HG02642 (cell line): ENCODE measurements at regions not wholly inside any gene's neighbourhood (a gene's known extent, or its start where the extent isn't known, plus 50 kb on each side); places are given as distances from the start of the nearest gene placed in this dataset.
"Not testable (repeated sequence)": the region's sequence is repeated elsewhere in the genome, so short reads cannot be mapped to it uniquely, and the experiment has no call there.

Experiments used
- ATAC-seq: cut with Tn5 transposase; IDR thresholded peaks from one replicate; pipeline ENCODE4 v1.9.1; 2021; ENCODE audit warnings: mild to moderate bottlenecking; ENCODE audit not compliant: unreplicated experiment, poor library complexity

DNA sequence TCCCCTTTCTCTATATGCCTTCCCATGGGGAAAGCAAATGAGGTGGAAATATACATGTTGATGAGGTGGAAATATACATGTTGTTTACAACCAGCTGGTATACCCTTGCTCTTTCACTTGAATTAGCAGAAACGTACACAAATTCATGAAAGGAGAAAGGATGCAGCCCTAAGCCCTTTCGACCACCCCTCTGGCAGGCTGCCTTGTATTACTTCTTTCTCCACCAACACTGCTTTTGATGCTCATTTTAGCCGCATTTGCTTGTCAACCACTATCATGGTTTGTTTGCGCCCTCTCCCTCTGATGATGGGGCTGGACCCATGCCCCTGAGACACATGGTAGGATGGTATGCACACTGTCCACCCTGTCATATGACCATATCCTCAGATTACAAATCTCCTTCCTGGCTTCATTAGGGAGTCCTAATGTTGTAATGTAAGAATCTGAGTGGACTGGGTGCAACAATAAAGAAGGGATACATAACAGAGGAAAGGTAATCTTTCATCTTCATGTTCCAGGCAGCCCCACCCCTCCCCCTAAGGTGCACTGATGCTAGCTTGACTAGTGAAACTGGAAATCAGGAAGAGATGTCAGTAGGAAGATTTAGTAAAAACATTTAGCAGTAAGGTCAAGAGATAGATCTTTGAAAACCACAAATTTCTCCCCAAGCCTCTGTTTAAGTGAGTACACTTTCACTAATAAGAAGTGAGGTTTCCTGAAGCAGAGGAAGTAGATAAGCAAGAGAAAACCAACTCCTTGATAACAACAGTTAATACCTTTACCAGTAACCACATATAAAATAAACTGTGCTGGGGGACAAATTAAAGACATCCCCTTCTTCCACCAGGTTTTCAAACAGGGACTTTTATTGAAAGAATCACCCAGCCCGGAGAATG is 536.8 kb upstream of the NRP1 start:
- no peak for ATAC-seq

- ATAC-seq: no peak
These were observed 535.0 kb upstream of the NRP1 start for GRCh38 chr10:33869481-33869880.

DNA sequence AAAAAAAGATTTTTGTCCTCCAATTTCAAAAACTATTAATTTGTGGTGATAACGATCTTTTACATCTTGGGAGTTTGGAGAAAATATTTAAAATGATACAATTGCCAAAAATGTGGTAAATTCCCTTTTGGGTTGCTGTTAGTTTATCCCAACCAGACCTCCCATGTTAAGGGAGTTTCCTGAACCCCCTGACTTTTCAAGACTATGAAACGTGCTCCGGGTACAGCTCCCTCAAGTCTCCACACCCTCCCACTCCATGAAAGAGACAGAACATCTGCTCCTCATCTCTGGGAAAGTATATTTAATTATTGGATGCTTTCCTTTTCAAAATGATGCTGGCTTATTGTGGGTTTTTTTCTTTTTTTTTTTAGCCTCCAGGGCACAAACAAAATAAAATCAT is 534.6 kb upstream of the NRP1 start:
- ATAC-seq: no peak

DNA sequence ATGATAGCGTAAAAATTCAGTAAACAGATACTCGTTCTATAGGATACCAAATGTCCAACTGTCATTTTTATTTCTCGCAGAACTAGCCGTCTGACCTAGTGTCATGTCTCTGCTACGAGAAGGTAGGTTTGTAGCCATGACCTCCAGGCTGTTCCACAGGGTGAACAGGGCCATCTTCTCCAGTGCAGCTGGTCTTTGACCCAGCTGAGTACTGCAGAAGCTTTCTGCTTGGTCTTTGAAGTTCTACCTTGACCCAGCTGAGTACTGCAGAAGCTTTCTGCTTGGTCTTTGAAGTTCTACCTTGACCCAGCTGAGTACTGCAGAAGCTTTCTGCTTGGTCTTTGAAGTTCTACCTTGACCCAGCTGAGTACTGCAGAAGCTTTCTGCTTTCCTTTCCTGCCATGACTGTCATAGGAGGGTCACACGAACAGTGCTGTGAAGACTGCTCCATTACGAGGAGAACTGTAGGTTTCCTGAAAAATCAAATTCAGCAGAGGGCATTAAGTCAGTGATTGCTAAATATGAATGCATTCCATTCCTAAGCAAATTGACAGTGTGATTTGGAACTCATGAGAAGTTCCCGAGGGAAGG is 532.8 kb upstream of the NRP1 start:
- not testable (repeated sequence) for ATAC-seq

DNA sequence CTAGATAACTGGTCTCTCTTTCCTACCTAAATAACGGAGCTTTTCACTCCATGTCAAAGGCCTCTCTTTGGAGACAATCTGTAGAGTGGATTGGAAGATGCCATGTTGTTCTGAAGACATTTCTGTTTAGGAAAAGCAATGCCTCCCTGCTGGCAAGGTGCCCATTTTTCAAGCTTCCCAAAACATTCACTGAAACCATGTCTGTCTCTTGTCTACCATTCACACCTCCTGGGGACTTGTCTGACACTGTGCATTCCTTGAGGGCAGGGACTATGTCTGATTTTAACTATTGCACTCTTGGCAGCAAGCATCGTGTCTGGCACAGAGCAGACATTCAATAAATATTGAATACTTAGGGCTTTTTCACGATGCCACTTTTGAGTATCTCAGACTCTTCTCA is 528.9 kb upstream of the NRP1 start:
- ATAC-seq: no peak

DNA sequence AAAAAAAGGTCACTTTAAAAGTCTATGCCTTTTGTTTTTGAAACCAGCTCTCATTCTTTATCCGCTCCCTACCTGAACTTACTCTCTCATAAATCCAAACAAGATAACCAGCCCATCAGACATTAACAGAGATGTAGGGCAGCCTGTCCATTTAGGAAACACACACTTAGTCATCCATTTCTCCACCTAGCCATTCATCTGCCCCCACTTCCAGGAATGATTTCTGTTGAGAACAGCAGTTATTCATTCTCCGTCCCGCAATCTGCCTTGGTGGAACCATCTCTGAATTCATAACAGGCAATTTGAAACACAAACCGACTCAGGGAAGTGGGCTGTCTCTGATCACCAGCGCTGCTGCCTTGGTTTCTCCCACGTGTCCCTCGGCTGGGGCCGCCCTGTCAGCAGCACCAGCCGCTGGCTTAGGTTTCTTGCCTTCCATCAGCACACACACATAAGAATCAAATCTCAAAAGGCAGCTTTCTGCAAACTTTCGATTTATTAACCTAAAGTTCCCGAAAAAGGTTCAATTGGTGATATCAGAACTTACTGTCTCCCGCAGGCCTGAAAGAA is 528.2 kb upstream of the NRP1 start:
- ATAC-seq: no peak

DNA sequence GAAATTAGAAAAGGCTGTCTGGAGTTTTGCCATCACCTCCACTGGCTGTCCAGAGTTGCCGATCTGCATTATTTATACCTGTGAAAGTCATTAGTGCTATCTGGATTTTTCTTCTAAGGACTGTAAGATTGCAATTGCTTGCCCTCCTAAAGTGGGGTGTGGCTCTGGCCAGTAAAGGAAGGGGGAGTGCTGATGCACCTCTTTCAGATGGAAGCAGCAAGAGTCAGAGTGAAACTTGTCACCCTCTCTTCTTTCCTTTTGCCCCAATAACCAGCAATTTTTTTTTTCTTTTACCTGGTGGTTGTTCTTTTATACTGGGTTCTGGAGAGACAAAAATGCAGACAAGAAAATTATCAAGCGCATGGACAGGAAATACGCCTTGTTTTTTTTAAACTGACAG is 527.4 kb upstream of the NRP1 start:
- ATAC-seq: no peak

GRCh38 chr10:33861016-33861704 is 526.7 kb upstream of the NRP1 start:
- ATAC-seq: no peak

GRCh38 chr10:33860552-33860951 is 526.1 kb upstream of the NRP1 start:
- ATAC-seq: no peak

GRCh38 chr10:33859319-33860022 is 525.0 kb upstream of the NRP1 start:
- no peak for ATAC-seq

DNA sequence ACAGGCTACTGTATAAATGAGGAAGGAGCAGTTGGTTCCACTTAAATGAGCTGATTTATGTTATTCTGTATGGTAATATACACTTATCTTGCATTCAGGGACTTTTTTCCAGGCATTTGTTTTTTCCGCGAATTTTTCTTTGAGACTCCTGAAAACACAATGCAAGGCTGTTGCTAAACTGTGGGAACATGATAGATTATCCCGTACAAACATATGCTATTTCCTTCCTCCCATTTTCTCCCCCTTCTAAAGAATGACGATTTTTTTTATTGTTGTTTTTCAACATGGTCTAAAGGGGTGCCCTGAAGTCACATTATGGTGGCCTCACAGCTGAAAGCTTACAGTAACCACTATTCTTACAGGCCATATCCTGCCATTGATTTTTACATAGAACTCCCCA is 523.9 kb upstream of the NRP1 start:
- ATAC-seq: no peak

DNA sequence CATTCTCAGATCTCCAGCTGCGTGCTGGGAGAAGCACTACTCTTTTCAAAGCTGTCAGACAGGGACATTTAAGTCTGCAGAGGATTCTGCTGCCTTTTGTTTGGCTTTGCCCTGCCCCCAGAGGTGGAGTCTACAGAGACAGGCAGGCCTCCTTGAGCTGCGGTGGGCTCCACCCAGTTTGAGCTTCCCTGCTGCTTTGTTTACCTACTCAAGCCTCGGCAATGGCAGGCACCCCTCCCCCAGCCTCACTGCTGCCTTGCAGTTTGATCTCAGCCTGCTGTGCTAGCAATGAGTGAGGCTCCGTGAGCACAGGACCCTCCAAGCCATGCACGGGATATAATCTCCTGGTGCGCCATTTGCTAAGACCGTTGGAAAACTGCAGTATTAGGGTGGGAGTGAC is 518.8 kb upstream of the NRP1 start:
- ATAC-seq: not testable (repeated sequence)

GRCh38 chr10:33843379-33843778 is 508.9 kb upstream of the NRP1 start:
- no peak for ATAC-seq

DNA sequence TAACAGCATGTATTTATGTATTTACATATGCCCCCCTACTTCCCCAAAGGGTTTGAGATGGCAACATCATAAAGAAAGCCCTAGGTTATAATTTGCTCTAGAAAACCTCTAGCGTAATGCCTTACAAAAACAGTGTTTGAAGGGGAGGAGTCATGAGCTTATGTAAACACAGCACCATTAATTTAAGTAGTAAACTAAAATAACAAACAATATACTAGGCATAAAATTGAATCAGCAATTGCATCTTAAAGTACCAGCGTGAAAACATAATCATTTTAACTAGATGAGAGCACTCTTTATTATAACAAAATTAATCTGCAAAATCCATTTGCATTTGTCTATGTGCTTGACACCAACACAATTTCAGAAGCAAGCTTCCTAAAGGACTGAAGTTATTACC is 507.2 kb upstream of the NRP1 start:
- no peak for ATAC-seq

DNA sequence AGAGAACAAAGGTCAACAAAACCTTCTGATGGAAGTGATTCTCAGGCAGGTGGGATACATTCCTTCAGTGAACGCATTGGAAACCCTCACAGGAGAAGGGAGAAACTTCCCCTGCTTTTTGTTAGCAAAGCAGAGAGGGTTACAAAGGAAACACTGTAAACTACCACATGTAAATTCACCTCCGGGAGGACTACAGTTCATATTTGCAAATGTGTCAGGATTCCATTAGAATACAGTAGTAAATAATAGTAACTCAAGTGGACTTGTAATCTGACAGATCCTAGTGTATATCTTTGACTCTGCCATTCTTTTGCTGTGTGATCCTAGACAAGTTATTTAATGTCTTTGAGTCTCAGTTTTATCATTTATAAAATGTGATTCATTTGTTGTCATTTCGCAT is 504.3 kb upstream of the NRP1 start:
- ATAC-seq: no peak

- ATAC-seq: no peak
These were observed 503.3 kb upstream of the NRP1 start for GRCh38 chr10:33837736-33838135.

- no peak for ATAC-seq
These were observed 501.1 kb upstream of the NRP1 start for GRCh38 chr10:33835556-33835955.

GRCh38 chr10:33833566-33833965 is 499.1 kb upstream of the NRP1 start:
- no peak for ATAC-seq

DNA sequence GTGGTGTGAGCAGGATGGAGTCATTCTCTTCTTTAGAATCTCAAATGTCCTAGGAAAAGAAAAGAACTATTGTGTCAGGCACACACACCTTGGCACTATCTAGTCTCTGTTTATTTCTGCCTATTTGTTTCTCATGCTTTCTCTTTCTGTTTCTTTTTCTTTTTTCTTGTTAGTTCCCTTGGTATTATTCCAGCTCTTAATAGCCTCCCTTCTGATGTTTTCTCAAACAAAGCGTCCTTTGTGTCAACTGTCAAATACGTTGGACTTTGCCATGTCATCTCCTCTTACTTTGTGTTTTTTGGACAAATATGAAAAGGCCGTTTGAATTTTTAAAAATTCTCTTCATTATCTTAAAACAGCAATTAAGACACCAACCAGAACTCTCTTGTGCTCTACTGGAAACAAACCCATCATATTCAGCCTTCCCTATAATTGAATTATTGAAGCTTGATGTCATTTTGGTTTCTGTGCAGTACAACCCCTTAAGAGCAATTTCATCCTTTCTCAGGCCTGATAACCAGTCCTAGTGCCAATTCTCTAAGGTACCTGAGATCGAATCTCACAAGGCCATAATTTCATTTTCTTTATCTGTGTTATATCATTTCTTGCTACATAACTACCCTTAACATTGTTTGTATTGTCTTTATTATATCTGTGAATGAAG is 497.8 kb upstream of the NRP1 start:
- ATAC-seq: no peak

DNA sequence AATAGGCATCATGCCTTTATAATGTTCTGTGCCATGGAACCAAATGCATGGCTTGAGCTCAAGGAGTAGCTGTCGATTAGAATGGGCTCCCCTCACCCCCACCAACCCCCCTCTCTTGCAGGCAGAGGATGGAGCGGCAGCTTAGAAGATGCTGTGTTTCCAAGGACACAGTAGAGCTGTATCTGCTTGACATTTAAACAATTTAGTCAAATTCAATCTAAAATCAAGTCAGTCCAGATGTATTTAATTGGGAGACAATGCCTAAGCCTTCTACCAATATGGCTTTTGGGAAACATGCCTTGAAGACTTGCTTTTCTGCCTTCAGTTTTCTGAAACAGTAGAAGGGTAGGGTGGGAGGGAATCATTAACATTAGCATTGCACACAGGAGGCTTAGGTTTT is 497.1 kb upstream of the NRP1 start:
- no peak for ATAC-seq
